ENCODE measurements at regions not wholly inside any gene's neighbourhood (a gene's known extent, or its start where the extent isn't known, plus 50 kb on each side); places are given as distances from the start of the nearest gene placed in this dataset.

GRCh38 chr16:13372421-13372820 lies 471.0 kb downstream of the SHISA9 start:
- TF ChIP-seq CTCF (IDR thresholded peaks at IDR 0.05) (no peak), EP300 (IDR thresholded peaks at IDR 0.05) (no peak), POLR2A (IDR thresholded peaks at IDR 0.05) (no peak)

Data from upper lobe of left lung (tissue), 4 donors.